GM21423 (cell line): ENCODE measurements at regions not wholly inside any gene's neighbourhood (a gene's known extent, or its start where the extent isn't known, plus 50 kb on each side); places are given as distances from the start of the nearest gene placed in this dataset.

Experiments
- ATAC-seq: cut with Tn5 transposase; IDR thresholded peaks from one replicate; pipeline ENCODE4 v1.9.1; 2021; ENCODE audit warnings: mild to moderate bottlenecking, moderate library complexity; ENCODE audit not compliant: unreplicated experiment

GRCh38 chr20:50399555-50399916 lies 110.6 kb upstream of the PTPN1 start:
- ATAC-seq, result no peak

- no peak for ATAC-seq
These were observed 110.1 kb upstream of the PTPN1 start for GRCh38 chr20:50399917-50400704.

- no peak for ATAC-seq
These were observed 109.2 kb upstream of the PTPN1 start for GRCh38 chr20:50400705-50401586.

- no peak for ATAC-seq
These were observed 108.4 kb upstream of the PTPN1 start for GRCh38 chr20:50401587-50402418.

GRCh38 chr20:50403565-50404418 lies 106.4 kb upstream of the PTPN1 start:
- ATAC-seq, result no peak

GRCh38 chr20:50404419-50405234 lies 105.6 kb upstream of the PTPN1 start:
- ATAC-seq, result no peak

- ATAC-seq, result no peak
These were observed 104.8 kb upstream of the PTPN1 start for GRCh38 chr20:50405235-50405914.

GRCh38 chr20:50405915-50406609 lies 104.1 kb upstream of the PTPN1 start:
- ATAC-seq, result no peak

GRCh38 chr20:50406610-50407136 lies 103.5 kb upstream of the PTPN1 start:
- no peak for ATAC-seq

- ATAC-seq, result no peak
These were observed 101.4 kb upstream of the PTPN1 start for GRCh38 chr20:50408526-50409364.

GRCh38 chr20:50409495-50409894 lies 100.7 kb upstream of the PTPN1 start:
- no peak for ATAC-seq

- no peak for ATAC-seq
These were observed 99.8 kb upstream of the PTPN1 start for GRCh38 chr20:50410343-50410742.

GRCh38 chr20:50412069-50412468 lies 98.1 kb upstream of the PTPN1 start:
- ATAC-seq, result no peak

- no peak for ATAC-seq
These were observed 97.7 kb upstream of the PTPN1 start for GRCh38 chr20:50412499-50412898.

GRCh38 chr20:50413088-50413500 lies 97.1 kb upstream of the PTPN1 start:
- ATAC-seq, result no peak

- no peak for ATAC-seq
These were observed 95.1 kb upstream of the PTPN1 start for GRCh38 chr20:50415021-50415515.
